Mucosa of descending colon (tissue), 3 donors: ENCODE measurements at regions not wholly inside any gene's neighbourhood (a gene's known extent, or its start where the extent isn't known, plus 50 kb on each side); places are given as distances from the start of the nearest gene placed in this dataset.

Source experiments
- ATAC-seq: fragments of 200-7000 bp; cut with Tn5 transposase; one replicate; pipeline ENCODE4 v1.9.1; 2020; ENCODE audit warnings: mild to moderate bottlenecking, moderate library complexity
- DNase-seq, 3 donors: peaks; one replicate each; pipeline ENCODE4 v3.0.0-alpha.2; 2020
- H3K36me3 ChIP-seq: fragments of 200-600 bp; one replicate; pipeline ENCODE4 v1.8.0; 2021; ENCODE audit warnings: low read depth, mild to moderate bottlenecking
- H3K4me1 ChIP-seq: fragments of 200-600 bp; one replicate; pipeline ENCODE4 v1.8.0; 2021; ENCODE audit warnings: low read depth, mild to moderate bottlenecking
- H3K4me3 ChIP-seq: fragments of 200-600 bp; one replicate; pipeline ENCODE4 v1.8.0; 2021; ENCODE audit warnings: mild to moderate bottlenecking
- H3K9me3 ChIP-seq: fragments of 200-600 bp; one replicate; pipeline ENCODE4 v1.8.0; 2021; ENCODE audit warnings: mild to moderate bottlenecking
- CTCF ChIP-seq: fragments of 200-600 bp; IDR thresholded peaks from one replicate; pipeline ENCODE4 v1.8.0; 2022; ENCODE audit warnings: antibody characterized with exemption, mild to moderate bottlenecking
- intact Hi-C, 2 donors: fragments of 100-400 bp; cut with DNase I in 1 of 2; cut with micrococcal nuclease in 1 of 2; formaldehyde crosslinking; loops; one replicate each; pipeline versions ENCODE4 v1.11.0 to v1.11.1; 2022; cut with DNase I, micrococcal nuclease
- donor health status: DM: no; HTN: no; CAD: no; lungs with moderate emphysema.
- donor health status: DM: no; HTN: no; CAD: no.
- donor health status: DM: no; HTN: yes; CAD: no.

- ATAC-seq (no peak), DNase-seq (no peak)
- Histone ChIP-seq H3K9me3 (no peaks in the 10 kb centered on the region), H3K36me3 (no peaks in the 10 kb centered on the region), H3K4me3 (no peak overlapping the region), H3K4me1 (no peaks in the 10 kb centered on the region)
- TF ChIP-seq CTCF = no peak
- intact Hi-C loops = no loop called here
Observed at GRCh38 chr3:101931081-101931480, 81.8 kb downstream of the NFKBIZ start.

- Histone ChIP-seq H3K4me1 (no peaks in the 10 kb centered on the region), H3K36me3 (no peaks in the 10 kb centered on the region), H3K4me3 (no peak overlapping the region), H3K9me3 (no peaks in the 10 kb centered on the region)
- intact Hi-C loops = no loop called here
- no peak for DNase-seq
- no peak for TF ChIP-seq CTCF
- peak; percentile 71 for ATAC-seq
Observed at GRCh38 chr3:101932326-101933068, 83.2 kb downstream of the NFKBIZ start.

GRCh38 chr3:101936419-101937356 is 87.4 kb downstream of the NFKBIZ start:
- intact Hi-C loops = no loop called here
- H3K4me3 ChIP-seq = no peak overlapping the region
- H3K9me3 ChIP-seq = no peaks in the 10 kb centered on the region
- TF ChIP-seq CTCF = no peak
- H3K4me1 ChIP-seq = no peaks in the 10 kb centered on the region
- DNase-seq (no peak), ATAC-seq (peak; percentile 73)
- H3K36me3 ChIP-seq = no peaks in the 10 kb centered on the region

- peak; percentile 76 for ATAC-seq
Observed at GRCh38 chr3:101938262-101938847, 89.0 kb downstream of the NFKBIZ start.

More at GRCh38 chr3:101938262-101938847, 89.0 kb downstream of the NFKBIZ start:
- H3K9me3 ChIP-seq = no peaks in the 10 kb centered on the region
- no peak for TF ChIP-seq CTCF
- intact Hi-C loops = no loop called here
- no peak for DNase-seq
- H3K4me1 ChIP-seq = no peaks in the 10 kb centered on the region
- no peak overlapping the region for H3K4me3 ChIP-seq
- H3K36me3 ChIP-seq = no peaks in the 10 kb centered on the region
